ENCODE measurements at regions not wholly inside any gene's neighbourhood (a gene's known extent, or its start where the extent isn't known, plus 50 kb on each side); places are given as distances from the start of the nearest gene placed in this dataset.

GRCh38 chr11:12318791-12319438, 58.5 kb upstream of the PARVA start:
- Mint-ChIP-seq H3K36me3 (ENCODE audit: low read depth) (no peaks in the 10 kb centered on the region; the same call in 1 of the 3 replicates), H3K27ac (no peak overlapping the region), H3K27me3 (ENCODE audit: insufficient read depth, low read depth, poor library complexity) (no peaks in the 10 kb centered on the region), H3K4me1 (peaks cover 29% of the 10 kb centered on the region), H3K4me3 (no peak overlapping the region), H3K9me3 (peaks cover 12% of the 10 kb centered on the region; the same call in 2 of the 3 replicates)
- Histone ChIP-seq H2AFZ (no peak overlapping the region), H3K27me3 (ENCODE audit: insufficient read depth) (no peaks in the 10 kb centered on the region), H3K4me1 (ENCODE audit: insufficient read depth) (peaks cover 26% of the 10 kb centered on the region), H3K79me2 (replicated peaks; ENCODE audit: insufficient read depth) (no peaks in the 10 kb centered on the region), H3K36me3 (ENCODE audit: insufficient read depth) (no peaks in the 10 kb centered on the region), H3F3A (replicated peaks; ENCODE audit: low read depth) (no peaks in the 10 kb centered on the region), H3K27ac (ENCODE audit: low read depth) (no peak overlapping the region), H3K9me2 (ENCODE audit: insufficient read depth) (no peaks in the 10 kb centered on the region), H3K4me2 (peak overlapping the region; percentile 48; the same call in 1 of the 2 replicates), H3K4me3 (no peak overlapping the region), H4K20me1 (replicated peaks; ENCODE audit: insufficient read depth) (no peaks in the 10 kb centered on the region)
- TF ChIP-seq ETS1 (IDR thresholded peaks at IDR 0.05) (no peak), EZH2phosphoT487 (IDR thresholded peaks at IDR 0.05; ENCODE audit: unreplicated experiment) (no peak), ZNF114 (CRISPR knock-in tag; IDR thresholded peaks at IDR 0.05) (no peak), NANOG (IDR thresholded peaks at IDR 0.05; ENCODE audit: borderline replicate concordance) (no peak), ZNF331 (CRISPR knock-in tag; IDR thresholded peaks at IDR 0.05; ENCODE audit: low read depth) (no peak), POLR2AphosphoS5 (IDR thresholded peaks at IDR 0.05; ENCODE audit: low read depth) (no peak), CREB1 (CRISPR knock-in tag; IDR thresholded peaks at IDR 0.05; ENCODE audit: low read depth) (no peak), EZH2 (IDR thresholded peaks at IDR 0.05; ENCODE audit: low read depth, unreplicated experiment) (no peak), STAT1 (IDR thresholded peaks at IDR 0.05; ENCODE audit: unreplicated experiment) (no peak), ZNF462 (CRISPR knock-in tag; IDR thresholded peaks at IDR 0.05) (no peak), JUNB (IDR thresholded peaks at IDR 0.05; ENCODE audit: unreplicated experiment) (no peak)
- TF ChIP-seq, protein P1, sequence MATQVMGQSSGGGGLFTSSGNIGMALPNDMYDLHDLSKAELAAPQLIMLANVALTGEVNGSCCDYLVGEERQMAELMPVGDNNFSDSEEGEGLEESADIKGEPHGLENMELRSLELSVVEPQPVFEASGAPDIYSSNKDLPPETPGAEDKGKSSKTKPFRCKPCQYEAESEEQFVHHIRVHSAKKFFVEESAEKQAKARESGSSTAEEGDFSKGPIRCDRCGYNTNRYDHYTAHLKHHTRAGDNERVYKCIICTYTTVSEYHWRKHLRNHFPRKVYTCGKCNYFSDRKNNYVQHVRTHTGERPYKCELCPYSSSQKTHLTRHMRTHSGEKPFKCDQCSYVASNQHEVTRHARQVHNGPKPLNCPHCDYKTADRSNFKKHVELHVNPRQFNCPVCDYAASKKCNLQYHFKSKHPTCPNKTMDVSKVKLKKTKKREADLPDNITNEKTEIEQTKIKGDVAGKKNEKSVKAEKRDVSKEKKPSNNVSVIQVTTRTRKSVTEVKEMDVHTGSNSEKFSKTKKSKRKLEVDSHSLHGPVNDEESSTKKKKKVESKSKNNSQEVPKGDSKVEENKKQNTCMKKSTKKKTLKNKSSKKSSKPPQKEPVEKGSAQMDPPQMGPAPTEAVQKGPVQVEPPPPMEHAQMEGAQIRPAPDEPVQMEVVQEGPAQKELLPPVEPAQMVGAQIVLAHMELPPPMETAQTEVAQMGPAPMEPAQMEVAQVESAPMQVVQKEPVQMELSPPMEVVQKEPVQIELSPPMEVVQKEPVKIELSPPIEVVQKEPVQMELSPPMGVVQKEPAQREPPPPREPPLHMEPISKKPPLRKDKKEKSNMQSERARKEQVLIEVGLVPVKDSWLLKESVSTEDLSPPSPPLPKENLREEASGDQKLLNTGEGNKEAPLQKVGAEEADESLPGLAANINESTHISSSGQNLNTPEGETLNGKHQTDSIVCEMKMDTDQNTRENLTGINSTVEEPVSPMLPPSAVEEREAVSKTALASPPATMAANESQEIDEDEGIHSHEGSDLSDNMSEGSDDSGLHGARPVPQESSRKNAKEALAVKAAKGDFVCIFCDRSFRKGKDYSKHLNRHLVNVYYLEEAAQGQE (IDR thresholded peaks at IDR 0.05; ENCODE audit: unreplicated experiment) = no peak
- TF ChIP-seq, protein P2, sequence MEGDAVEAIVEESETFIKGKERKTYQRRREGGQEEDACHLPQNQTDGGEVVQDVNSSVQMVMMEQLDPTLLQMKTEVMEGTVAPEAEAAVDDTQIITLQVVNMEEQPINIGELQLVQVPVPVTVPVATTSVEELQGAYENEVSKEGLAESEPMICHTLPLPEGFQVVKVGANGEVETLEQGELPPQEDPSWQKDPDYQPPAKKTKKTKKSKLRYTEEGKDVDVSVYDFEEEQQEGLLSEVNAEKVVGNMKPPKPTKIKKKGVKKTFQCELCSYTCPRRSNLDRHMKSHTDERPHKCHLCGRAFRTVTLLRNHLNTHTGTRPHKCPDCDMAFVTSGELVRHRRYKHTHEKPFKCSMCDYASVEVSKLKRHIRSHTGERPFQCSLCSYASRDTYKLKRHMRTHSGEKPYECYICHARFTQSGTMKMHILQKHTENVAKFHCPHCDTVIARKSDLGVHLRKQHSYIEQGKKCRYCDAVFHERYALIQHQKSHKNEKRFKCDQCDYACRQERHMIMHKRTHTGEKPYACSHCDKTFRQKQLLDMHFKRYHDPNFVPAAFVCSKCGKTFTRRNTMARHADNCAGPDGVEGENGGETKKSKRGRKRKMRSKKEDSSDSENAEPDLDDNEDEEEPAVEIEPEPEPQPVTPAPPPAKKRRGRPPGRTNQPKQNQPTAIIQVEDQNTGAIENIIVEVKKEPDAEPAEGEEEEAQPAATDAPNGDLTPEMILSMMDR (conservative IDR thresholded peaks at IDR 0.05; ENCODE audit: low read depth in 2 of 2) = no peak
- no peak for DNase-seq (ENCODE audit: low spot score)
- ATAC-seq = no peak

Measured in GM23338 (cell line).